HG03039 (cell line): ENCODE measurements at regions not wholly inside any gene's neighbourhood (a gene's known extent, or its start where the extent isn't known, plus 50 kb on each side); places are given as distances from the start of the nearest gene placed in this dataset.

ENCODE experiments used
- ATAC-seq: cut with Tn5 transposase; IDR thresholded peaks from one replicate; pipeline ENCODE4 v1.9.1; 2021; ENCODE audit warnings: mild to moderate bottlenecking, moderate library complexity; ENCODE audit not compliant: unreplicated experiment

DNA sequence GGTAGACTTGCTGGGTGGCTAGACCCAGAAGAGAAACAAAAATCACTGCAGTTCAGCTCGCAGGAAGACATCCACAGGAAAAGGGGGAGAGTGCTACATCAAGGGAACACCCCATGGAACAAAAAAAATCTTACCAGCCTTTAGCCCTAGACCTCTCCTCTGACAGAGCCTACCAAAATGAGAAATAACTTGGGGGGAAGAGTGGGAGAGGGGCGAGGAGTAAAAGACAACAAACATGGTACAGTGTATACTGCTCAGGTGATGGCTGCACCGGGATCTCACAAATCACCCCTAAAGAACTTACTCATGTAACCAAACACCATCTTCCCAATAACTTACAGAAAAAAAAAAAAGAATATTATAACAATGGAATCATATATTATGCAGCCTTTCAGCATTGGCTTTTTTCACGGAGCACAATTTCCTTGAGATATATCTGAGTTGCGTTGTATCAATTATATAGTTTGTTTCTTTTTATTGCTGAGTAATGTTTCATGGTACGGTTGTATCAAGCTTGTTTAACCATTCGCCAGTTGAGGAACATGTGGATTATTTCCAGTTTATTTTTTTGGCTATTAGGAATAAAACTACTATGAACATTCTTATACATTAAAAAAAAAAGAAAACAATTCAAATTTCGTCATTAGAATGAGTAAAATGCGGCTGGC lies 90.9 kb downstream of the ZNF280B start:
- no peak for ATAC-seq

DNA sequence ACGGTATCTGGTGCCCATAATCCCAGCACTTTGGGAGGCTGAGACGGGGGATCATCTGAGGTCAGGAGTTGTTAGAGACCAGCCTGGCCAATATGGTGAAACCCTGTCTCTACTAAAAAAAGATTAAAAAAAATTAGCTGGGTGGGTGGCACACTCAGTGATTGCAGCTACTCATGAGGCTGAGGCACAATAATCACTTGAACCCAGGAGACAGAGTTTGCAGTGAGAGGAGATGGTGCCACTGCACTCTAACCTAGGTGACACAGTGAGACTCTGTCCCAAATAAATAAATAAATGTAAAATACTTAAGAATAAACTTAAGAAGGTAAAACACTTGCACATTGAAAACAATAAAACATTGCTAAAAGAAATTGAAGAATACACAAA lies 90.4 kb downstream of the ZNF280B start:
- ATAC-seq, result no peak

GRCh38 chr22:22418957-22419356 lies 89.6 kb downstream of the ZNF280B start:
- no peak for ATAC-seq

DNA sequence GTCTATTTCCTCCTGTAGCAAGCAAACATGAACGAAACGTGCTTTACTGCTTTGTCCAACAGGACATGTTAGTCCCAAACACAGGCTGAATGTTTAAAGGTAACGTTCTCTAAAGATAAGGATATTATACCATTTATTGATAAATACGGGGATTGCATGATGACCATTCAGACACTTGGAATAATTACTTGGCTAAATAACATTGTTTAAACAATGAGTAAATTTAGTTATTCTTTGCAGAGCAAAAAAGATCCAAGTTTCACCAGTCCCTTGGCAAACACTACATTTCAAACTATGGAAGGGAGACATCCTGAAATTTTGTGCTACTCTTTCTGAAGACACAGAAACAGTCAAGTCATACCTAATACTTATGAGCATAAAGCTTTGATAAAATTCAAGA lies 88.0 kb downstream of the ZNF280B start:
- ATAC-seq, result no peak

- ATAC-seq, result no peak
Measured at GRCh38 chr22:22421392-22421791, 87.2 kb downstream of the ZNF280B start.

- ATAC-seq, result peak; percentile 86
Measured at GRCh38 chr22:22422629-22423112, 85.9 kb downstream of the ZNF280B start.

DNA sequence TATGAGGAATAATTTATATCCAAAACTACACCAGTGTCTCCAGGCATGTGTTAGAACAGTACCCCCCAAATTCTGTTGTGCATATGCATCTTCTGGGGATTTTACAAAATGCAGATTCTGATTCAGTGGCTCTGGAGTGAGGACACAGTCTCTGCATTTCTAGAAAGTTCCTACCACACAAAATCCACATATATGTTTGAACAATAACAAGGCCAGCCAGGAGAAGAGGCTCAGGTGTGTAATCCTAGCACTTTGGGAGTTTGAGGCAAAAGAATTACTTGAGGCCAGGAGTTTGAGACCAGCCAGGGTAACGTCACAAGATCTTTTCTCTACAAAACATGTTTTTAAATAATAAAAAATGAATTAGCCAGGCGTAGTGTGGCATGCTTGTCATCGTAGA lies 84.9 kb downstream of the ZNF280B start:
- no peak for ATAC-seq

GRCh38 chr22:22424210-22424800 lies 84.2 kb downstream of the ZNF280B start:
- ATAC-seq, result no peak

DNA sequence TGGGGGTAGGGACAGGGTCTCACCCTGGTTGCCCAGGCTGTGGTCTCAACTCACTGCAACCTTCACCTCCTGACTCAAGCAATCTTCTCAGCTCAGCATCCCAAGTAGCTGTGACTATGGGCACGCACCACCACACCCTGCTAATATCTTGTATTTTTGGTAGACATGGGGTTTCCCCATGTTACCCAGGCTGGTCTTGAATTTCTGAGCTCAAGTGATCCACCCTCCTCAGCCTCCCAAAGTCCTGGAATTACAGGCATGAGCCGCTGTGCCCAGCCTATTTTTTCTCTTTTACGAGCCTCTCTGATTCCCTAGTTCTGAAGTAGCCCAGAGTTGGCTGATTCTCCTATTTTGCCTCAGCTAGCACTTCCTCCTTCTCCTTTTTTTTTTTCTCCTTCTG lies 83.6 kb downstream of the ZNF280B start:
- ATAC-seq, result no peak

DNA sequence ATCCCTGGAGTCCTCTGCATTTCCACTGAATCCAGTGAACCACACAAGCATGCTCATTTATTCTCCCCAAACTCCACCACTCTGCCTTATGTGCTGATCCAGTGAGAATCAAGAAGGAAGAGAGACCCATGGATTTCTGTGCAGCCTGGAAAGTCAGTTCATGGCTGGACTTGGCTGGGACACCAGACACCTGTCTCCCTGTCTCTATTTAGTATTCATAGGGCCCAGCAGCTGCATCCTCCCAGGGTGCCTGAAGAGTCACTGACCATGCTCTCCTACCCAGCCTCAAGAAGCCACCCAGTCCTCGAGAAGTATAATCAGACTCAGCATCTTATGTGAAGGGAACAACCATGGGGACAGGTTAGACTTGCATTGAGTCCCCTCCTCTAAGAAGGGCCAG lies 83.2 kb downstream of the ZNF280B start:
- ATAC-seq, result no peak

- ATAC-seq, result no peak
Measured at GRCh38 chr22:22425783-22426624, 82.5 kb downstream of the ZNF280B start.

GRCh38 chr22:22427542-22428065 lies 80.9 kb downstream of the ZNF280B start:
- ATAC-seq, result no peak

DNA sequence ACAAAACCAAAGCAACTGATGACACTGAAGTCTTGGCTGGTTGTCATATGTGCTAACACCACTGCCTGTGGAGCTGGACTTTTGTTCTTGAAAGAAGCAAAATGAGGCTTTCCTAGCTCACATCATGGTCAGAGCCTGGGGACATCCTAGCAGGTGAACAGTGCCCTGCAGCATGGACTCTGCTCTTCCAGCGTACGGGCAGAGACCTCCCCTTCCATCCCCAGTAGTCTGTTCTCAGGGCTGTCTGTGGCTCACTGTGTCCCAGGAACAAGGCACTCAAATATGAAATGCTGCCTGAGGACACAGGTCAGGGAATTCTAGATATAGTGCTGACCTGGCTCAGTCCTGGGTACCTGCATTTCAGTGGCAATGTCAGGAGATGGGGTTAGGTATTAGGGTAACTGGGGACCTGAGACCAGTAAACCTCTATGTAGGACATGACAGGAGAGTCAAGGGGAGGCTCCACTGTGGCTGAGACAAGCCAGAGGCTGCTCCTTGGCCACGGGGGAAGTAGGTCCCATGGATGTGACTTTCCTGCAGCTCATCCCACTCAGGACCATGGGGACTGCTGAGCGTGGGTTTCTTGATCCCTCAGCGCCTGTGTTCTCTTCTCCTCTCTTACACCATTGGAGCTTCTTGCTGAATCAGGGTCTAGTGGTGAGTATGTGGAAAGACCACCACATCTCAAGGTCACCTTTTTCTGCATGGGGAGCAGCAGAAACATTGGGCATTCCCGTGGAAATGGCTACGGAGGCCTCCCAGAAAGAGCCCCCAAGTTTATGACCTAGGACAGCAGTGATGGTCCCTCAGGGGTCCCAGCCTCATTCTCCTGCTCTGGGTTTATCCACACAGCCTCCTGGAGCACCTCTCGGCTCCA lies 80.1 kb downstream of the ZNF280B start:
- no peak for ATAC-seq

- ATAC-seq, result no peak
Measured at GRCh38 chr22:22429369-22430108, 79.0 kb downstream of the ZNF280B start.

DNA sequence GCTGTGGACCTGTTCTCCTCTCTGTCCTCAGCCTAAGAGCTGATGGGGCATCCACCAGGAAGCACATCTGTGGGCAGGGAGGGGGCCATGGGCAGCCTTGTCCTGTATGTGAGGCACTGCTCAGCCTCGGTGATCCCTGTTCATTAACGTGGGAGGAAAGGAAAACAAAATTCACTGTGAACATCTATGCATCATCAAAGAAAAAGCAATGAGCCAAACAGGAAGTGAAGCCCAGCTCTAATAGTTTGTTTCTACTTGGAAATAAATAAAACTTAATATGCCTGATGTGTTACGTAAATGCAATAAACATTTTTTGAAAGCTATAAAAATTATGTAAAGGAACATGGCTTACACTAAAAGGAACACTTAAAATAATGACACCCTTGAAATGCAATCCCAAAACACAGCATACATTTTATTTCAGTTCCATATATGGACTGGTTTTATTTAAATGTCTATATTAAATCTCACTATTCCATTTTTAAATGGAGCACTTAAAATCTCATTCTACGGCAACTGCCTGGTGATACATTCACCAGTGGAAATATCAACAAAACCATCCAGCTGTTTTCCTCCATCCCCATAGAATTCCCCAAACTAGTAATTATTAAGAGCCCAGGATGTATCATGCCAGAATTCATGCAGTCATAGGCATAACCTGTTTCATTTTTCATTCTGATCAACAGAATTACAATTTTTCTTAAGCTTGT lies 78.3 kb downstream of the ZNF280B start:
- no peak for ATAC-seq

- no peak for ATAC-seq
Measured at GRCh38 chr22:22431271-22432220, 77.0 kb downstream of the ZNF280B start.

GRCh38 chr22:22432479-22432878 lies 76.1 kb downstream of the ZNF280B start:
- no peak for ATAC-seq

GRCh38 chr22:22432937-22433336 lies 75.6 kb downstream of the ZNF280B start:
- ATAC-seq, result no peak
